NCI-H128 (cell line): ENCODE measurements at regions not wholly inside any gene's neighbourhood (a gene's known extent, or its start where the extent isn't known, plus 50 kb on each side); places are given as distances from the start of the nearest gene placed in this dataset.
"Not testable (repeated sequence)": the region's sequence is repeated elsewhere in the genome, so short reads cannot be mapped to it uniquely, and the experiment has no call there.

Source experiments
- DNase-seq: peaks from one replicate; lab custom pipeline; 2025; ENCODE audit not compliant: unreplicated experiment; lab: John Stamatoyannopoulos, UW

GRCh38 chr1:91099746-91100621 lies 78.1 kb upstream of the ZNF644 start:
- DNase-seq = no peak

- DNase-seq = no peak
These were observed 76.6 kb upstream of the ZNF644 start for GRCh38 chr1:91098299-91098906.

GRCh38 chr1:91095321-91095720 lies 73.5 kb upstream of the ZNF644 start:
- not testable (repeated sequence) for DNase-seq

GRCh38 chr1:91092503-91092902 lies 70.7 kb upstream of the ZNF644 start:
- no peak for DNase-seq

GRCh38 chr1:91091812-91092211 lies 70.0 kb upstream of the ZNF644 start:
- no peak for DNase-seq

- DNase-seq = no peak
These were observed 58.8 kb upstream of the ZNF644 start for GRCh38 chr1:91080650-91081049.

- no peak for DNase-seq
These were observed 57.0 kb upstream of the ZNF644 start for GRCh38 chr1:91078859-91079258.

GRCh38 chr1:91076834-91077233 lies 55.0 kb upstream of the ZNF644 start:
- DNase-seq = no peak

GRCh38 chr1:91075233-91076135 lies 53.6 kb upstream of the ZNF644 start:
- DNase-seq = no peak

GRCh38 chr1:91073299-91073698 lies 51.5 kb upstream of the ZNF644 start:
- no peak for DNase-seq

GRCh38 chr1:91071838-91072237 lies 50.0 kb upstream of the ZNF644 start:
- no peak for DNase-seq
